GM19397 (cell line): ENCODE measurements at regions not wholly inside any gene's neighbourhood (a gene's known extent, or its start where the extent isn't known, plus 50 kb on each side); places are given as distances from the start of the nearest gene placed in this dataset.

Experiments used
- ATAC-seq: cut with Tn5 transposase; IDR thresholded peaks from one replicate; pipeline ENCODE4 v1.9.1; 2021; ENCODE audit warnings: mild to moderate bottlenecking, moderate library complexity; ENCODE audit not compliant: unreplicated experiment

- ATAC-seq = no peak
These were observed 207.3 kb upstream of the CSF3R start for GRCh38 chr1:36689992-36690391.

GRCh38 chr1:36687312-36687711, 204.6 kb upstream of the CSF3R start:
- ATAC-seq = no peak

GRCh38 chr1:36675931-36676562, 193.3 kb upstream of the CSF3R start:
- no peak for ATAC-seq

GRCh38 chr1:36675106-36675505, 192.4 kb upstream of the CSF3R start:
- no peak for ATAC-seq

DNA sequence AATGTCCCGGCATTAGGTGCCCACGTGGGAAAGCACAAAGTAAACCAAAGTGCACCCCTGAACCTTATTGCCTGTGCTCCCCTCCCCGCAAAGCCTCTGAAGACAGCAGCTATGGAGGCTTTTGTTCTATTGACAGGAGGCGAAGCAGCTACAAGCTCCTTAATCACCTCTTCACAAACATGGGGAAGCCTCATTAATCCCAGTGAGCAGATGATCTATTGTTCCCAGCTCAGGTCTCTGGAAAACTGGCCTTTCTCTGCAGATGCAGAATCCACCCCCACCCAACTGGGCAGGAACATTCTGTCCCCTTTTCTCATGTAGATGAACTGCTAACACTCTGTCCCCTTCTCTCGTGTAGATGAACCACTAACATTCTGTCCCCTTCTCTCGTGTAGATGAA, 190.5 kb upstream of the CSF3R start:
- ATAC-seq = no peak

DNA sequence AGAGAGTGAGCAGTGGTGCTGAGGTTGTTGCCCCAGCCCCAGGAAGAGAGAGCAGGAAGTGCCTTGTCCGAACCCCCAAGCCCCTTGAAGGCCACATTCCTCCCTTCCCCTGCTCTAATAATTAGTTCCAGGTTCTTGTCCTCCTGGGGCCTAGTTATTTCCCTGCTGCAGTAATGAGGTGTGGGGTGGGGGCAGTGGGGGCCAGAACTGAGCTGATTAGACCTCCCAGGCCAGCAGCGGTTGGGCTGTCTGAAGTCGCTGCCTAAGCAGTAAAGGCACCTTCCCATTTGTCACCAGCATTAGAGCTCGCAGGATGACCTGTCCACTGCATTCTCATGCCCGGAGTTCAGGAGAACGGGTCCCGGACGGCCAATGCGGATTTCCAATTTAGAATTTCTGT, 186.5 kb upstream of the CSF3R start:
- ATAC-seq = no peak

DNA sequence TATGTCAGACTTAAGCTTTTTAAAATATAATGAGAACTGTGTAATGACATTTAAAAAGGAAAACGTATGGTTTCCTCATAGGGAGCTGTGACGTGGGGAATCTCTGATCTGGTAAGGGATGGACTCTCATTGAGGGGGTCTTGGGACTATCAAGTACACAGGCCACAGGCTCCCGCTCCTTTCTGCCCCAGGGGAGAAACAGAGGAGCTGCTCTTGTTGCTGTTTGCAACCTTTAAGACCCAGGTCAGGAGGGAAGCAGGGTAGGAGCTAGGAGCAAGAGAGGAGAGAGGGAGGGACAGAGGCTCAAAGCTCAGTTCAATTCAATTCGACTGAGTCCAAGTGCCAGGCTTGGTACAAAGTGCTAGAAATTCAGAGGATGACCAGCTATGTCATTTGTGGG, 185.1 kb upstream of the CSF3R start:
- no peak for ATAC-seq

DNA sequence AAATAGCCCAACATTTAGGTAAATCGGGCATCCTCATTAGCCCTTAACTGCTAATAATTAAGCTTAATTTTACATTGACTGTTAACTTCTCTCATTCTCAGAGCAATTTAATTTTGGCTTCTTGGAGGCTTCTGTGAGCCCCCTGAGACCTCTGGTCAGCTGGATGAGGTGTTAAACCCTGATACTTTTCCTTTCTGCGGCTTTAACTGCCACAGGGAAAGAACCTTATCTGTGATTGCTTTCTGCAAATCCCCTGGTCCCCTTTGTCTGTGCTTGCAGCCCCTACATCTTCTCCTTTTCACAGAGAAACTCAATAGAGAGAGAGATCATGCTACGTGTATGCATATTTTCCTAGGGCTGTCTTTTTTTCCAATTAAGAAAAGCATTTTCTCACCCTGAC, 184.5 kb upstream of the CSF3R start:
- no peak for ATAC-seq

DNA sequence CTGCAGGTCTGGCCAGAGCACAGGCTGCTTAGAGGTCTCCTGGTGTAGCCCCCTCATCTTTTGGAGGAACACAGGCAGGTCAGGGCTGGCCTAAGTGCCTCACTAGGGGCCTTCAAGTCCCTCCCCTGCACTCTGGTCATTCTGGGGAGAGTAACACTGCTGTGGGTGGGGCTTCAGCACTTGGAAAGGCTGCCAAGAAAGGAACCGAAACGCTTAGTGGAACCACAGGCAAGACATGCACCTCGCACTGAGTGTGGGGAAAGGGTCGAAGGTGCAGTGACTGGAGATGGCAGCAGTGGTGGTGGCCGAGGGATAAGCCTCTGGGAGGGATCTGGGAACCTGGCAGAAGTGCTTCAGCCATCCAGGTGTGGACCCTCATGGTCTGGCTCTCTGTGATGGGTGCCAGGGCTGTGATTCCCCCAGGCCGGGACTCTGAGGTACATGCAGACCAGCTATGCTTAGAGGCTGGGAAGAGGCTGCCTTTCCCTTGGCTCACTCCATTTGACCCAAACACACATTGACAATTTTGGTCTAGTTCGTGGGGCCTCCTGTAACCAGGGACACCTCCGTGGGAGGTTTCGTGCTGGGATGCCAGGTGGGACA, 182.9 kb upstream of the CSF3R start:
- no peak for ATAC-seq

DNA sequence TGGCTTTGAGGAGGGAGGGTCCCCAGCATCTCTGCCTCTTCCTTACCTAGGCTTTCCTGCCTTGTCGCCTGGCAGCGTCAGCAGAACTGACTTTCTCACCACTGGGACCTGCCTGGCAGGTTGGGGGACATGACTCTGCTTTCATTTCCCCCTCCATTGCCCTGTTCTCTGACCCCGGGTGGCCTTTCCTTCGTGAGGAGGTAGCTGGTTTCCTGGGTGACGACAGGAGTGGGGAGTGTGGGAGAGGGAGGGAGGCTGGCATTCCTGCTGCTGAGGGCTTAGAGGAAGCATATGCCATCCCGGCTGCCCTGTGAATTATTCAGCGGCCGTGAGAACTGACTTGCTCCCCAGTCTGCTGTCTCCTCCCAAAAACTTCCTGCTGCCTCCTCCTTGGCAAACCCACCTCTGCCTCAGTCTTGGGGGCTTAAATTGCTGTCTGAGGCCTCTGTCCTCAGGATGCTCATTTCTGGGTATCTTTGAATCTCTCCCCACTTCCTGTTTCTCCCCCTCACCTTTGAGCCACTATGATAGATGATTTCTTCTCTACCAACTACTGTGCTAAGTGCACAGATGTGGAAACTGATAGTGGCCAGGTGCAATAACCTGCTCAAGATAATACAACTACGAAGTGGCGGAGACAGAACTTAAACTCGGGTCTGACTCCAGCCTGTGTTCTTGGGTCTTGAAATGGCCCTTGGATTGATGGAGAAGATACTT, 182.0 kb upstream of the CSF3R start:
- ATAC-seq = no peak

- peak; percentile 51 for ATAC-seq
These were observed 181.2 kb upstream of the CSF3R start for GRCh38 chr1:36663772-36664430.

DNA sequence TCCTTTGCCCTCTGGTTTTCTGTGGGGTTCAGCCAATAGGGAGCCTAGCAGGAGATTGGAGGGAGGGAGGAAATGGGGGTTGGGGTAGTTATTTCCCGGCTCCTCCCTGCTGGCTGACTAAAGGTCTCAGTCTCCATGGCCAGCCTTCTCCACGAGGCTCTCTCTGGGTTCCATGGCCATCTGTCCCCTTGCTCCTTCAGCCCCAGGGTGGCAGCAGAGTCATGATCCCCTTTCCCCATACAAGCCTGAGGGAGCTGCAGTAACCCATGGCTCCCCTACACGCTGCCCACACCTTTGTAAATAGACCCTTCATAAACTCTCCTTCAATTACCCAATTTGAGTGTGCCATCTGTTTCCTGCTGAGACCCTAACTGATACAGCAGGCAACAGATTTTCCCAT, 176.1 kb upstream of the CSF3R start:
- ATAC-seq = no peak

GRCh38 chr1:36657826-36658225, 175.1 kb upstream of the CSF3R start:
- ATAC-seq = no peak

DNA sequence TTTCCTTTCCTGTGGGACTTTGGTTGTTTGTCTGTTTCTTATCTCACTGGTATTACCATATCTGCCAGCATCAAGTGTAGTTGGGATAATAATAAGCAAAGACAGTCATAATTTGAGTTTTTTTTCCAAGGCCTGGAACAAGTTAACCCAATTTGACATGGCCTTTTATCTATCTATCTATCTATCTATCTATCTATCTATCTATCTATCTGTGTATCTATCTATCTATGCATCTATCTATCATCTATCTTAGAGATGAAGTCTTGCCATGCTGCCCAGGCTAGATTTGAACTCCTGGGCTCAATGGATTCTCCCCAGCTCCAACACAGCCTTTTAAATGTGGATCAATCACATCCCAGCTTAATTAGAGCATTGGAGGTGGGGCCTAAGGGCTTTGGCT, 174.1 kb upstream of the CSF3R start:
- ATAC-seq = no peak

GRCh38 chr1:36656271-36656670, 173.6 kb upstream of the CSF3R start:
- ATAC-seq = no peak

GRCh38 chr1:36654586-36654985, 171.9 kb upstream of the CSF3R start:
- no peak for ATAC-seq

GRCh38 chr1:36653850-36654249, 171.1 kb upstream of the CSF3R start:
- no peak for ATAC-seq

GRCh38 chr1:36652586-36652985, 169.9 kb upstream of the CSF3R start:
- no peak for ATAC-seq

GRCh38 chr1:36652011-36652410, 169.3 kb upstream of the CSF3R start:
- no peak for ATAC-seq

- no peak for ATAC-seq
These were observed 168.6 kb upstream of the CSF3R start for GRCh38 chr1:36651176-36651910.
